Activated naive CD4-positive, alpha-beta T cell treated with Interleukin-2 at 50 U/mL for 16 hours (primary cell): ENCODE measurements at regions not wholly inside any gene's neighbourhood (a gene's known extent, or its start where the extent isn't known, plus 50 kb on each side); places are given as distances from the start of the nearest gene placed in this dataset.
A peak's percentile ranks its signal among the peaks of the same experiment; 100 is the strongest.

Experiments
- DNase-seq: peaks from one replicate; pipeline ENCODE4 v3.0.0-alpha.2; 2020

DNA sequence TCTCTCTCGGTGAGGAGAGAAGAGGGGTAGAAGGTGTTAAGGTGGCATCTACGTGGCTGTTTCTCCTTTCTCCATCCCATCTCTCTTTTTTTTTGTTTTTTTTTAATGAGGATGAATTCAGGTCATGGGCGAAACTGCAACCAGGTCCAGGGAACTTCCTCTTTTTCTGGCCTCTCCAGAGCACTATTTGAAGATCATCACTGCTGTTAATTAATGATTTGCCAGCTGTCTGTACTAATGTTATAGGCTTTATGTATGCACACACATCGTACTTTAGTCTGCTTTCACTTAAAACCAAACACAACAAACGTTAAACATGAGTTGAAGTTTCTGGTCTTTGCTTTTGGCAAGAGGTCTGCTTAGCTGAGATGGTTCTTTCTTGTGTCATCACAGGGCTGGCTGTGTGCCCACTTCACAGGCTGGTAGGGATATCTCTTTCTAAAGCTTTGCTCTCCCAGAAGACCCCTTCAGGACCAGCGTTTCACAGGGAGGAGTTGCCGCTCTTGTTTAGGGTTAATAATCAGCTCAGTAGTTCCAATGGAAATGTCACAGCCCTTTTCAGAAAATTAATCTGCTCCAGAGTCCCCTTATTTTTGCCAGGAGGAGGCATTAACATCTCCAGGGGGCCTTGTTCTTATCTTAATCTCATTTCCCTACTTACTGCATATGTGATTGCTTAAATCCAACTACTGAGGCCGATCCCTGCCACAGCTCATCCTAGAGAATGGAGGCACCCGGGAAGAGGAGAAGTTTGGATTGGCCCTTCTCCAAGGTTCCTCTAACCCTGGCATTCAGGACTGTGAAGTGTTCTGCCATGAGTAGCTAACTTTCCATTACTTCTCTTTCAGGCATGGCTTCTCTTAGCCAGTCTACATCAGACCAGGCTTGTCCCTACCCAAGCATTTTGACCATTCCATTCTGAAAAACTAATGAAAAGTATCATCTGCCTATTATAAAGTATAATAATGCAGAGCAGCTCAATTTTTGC, 273.9 kb upstream of the NFE2L3 start:
- no peak for DNase-seq

DNA sequence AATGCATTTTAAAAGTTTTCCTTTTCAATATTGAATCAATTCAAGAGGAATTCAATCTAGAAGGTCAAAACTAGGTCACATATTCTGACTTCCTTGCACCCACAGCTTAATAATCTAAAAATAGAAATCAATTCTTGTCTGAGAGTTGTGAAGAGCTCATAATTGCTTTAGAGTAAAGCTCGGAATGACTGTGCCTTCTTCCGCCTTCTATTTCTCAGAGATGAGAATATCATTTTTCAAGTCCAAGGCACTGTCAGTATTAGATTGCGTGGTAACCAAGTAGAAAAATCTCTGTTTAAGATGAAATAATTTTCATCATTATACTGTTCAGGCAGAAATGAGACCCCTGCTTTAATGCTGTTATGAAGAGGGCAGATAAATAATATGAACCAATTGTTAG, 272.2 kb upstream of the NFE2L3 start:
- no peak for DNase-seq

DNA sequence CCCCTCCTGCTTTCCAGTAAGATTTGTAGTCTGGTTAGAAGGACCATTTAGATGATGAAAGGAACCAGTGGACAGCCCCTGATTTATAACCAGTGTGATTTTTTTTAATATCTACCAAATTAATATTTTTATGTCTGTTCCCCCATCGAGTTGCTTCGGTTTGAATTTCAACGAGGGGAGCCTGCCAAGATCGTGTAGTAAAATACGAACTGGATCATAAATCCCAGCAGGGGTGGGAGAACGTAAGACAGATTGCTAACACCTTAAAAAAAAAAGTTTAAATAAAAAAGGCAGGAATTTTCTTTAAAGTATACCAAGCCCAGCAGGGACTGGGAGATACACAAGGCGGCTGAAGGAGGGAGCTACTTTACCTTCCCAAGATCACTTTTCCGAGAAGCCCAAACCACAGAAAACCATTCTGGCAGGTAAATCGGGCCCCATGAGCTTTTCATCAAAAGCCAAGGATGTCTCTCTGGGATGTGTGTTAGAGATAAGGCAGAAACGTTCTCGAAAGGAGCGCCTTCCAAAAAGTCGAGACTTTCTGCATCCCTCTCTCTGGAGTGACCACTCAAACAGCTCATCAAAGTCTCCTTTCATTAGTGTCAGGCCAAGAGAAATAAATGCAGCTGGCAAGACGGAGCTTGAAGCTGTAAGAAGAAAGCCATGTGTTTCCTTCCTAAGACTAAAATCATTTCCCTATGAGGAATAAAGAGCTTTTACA, 270.5 kb upstream of the NFE2L3 start:
- DNase-seq = no peak

DNA sequence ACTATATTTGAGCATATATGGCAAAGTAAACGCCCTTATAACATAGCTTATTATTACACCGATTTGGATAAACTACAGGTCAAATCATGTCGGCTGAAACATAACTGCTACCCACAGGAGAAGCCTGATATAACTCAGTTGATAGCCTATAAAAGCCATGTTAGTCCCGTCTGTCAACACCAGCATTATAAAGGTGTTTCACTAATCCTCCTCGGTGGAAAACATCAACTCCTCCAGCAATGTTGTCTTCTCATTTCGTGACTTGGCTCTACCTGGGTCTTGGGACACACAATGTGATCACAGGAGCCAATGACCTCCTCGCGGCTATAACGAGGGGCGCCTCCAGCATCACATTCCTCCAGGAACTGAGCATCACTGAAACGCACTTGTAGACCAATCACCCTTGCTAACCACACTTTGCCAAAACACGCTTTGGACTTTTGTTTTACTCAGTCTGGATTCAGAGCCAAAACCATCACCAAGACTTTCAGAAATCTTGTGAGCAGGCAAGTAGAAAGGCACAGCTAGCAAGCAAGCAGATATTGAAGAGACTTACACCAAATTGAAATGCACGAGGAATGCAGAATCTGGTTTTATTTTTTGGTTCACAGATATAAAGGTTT, 269.7 kb upstream of the NFE2L3 start:
- no peak for DNase-seq

DNA sequence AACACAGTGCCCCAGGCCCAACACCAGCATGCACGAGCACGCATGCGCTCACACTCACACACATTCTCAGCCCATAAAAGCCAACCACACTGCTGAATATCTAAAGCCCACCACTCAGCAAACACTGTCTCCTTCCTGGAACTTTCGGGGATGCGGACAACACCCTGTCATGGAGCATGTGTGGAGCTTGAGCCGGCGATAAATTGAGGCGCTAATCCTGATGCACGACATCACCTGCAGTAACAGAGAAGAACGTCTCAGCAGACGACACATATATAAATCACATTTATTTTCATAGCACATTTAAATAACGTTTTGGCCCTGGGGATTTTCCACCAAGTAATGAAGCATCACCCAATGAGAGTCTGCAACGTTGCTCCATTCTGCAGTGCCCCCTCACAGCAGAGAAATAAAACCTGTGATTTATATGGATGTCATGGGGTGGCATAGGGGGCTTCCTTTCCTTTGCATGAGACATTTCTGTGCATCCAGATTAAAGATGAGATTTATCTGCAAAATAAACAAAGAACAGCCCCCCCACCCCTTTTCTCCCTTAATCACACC, 267.7 kb upstream of the NFE2L3 start:
- no peak for DNase-seq

DNA sequence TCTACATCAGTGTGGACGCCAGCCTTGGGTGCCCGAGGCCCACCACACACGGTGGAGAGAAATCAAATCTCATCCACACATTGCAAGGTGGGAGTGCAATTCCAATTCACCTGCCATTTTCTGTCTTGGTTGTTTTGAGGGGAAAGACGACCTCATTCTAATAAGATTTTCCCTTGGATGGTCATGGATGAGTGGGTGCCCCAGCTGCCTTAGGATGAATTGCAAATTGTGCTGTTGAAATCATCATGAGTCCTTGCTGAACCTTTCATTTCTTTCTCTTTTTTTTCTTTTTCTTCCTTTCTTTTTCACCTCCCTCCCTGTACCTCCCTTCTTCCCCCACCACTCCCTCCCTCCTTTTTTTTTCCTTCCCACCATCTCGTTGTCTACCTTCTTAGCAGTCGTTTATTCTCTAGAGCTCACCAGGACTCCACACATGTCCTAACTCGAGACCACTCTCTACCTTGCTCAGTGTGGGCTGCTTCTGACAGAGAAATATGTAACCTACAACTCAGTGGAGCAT, 266.9 kb upstream of the NFE2L3 start:
- DNase-seq = no peak

DNA sequence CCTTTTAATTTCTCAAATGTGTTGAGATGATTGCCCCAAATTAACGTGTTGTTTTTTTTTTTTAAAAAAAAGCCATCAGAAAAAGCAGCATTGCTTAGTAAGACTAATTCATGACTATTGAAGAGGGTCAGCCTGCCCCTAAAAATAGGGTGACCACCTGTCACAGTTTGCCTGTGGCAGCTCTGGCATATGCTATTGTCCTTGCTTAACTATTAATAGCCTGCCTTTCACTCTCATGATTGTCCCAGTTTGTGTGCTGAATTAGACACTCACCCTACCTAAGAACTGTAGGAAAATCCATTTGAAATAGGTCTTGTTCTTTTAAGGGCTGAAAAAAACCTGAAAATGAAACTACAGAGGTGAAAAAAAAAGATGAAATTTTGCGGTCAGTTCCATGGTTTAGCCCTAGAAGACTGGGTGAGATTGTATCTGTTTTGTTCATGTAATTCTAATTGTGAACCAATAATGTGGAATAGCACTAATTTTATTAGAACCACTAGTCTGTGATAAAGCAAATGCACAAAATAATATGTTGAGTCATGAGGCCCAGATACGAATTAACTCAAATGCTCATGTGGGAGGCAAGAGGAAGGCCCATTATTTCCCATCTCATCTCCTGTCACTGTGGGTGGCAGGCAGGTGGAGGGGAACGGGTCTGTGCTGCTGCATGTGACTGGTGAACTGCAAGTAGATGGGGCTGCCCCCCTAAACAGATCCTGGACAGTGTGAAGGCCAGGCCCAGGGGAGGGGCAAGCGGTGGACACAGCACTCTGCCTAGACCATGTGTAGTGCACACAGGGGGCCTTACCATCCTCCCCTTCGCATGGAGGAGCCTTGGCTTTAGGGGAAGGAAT, 265.4 kb upstream of the NFE2L3 start:
- no peak for DNase-seq

DNA sequence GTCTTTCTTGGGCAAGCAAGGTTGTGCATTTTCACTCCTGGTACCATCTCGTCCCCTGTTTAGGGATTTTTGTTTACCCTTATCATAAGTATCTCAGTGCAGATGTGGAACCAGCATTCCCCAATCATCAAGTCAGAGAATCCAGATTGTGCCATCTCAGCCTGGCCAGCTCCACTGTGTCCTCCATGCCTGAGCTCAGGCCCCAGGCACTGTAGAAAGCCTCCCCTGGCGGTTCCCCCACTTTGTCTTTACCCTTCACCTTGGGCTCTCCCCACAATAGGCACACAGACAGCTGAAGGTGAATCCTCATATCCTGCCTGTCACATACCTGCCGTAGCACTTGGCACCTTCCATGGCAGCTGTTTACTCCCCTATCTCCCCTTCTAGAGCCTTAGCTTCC, 264.7 kb upstream of the NFE2L3 start:
- DNase-seq = no peak

DNA sequence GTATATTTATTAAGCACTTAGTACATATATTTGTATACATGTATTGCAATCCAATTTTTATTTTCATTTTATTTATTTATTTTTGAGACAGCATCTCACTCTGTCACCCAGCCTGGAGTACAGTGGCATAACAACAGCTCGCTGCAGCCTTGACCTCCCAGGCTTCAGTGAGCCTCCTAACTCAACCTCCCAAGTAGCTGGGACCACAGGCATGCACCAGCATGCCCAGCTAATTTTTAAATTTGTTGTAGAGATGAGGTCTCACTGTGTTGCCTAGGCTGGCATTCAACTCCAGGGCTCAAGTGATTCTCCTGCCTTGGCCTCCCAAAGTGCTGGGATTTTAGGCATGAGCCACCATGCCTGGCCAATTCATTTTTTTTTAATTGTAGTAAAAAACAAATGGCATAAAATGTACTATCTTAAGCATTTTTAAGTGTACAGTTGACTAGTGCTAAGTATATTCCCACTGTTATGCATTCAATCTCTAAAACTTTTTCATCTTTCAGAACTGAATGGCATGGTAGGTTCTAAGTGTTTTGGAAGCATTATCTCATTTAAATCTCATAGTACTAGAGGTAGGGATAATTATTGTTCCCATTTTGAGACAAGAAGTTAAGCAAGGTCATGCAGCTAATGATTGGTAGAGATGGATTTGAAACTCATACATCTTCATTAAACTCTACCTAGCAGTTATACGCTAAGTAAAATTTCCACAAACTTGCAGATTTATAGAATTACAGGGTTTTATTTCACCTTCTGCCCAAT, 264.0 kb upstream of the NFE2L3 start:
- DNase-seq = no peak

DNA sequence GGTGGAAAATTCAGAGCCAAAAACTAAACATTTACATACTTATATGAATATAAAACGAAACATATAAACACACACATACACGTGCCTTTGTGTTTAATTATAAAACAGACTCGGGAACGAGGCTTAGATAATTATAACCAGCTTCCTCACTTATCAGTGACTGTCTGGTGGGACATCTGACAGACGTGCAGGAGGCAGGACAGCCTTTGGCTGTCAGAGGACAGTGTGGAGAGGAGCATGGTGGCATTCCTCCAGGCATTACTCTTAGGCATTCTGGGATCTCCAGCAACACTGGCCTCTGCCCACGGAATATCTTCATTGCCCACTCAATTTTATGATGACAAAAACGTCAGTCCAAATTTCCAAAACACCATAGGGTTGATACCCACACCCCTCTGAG, 262.2 kb upstream of the NFE2L3 start:
- no peak for DNase-seq

DNA sequence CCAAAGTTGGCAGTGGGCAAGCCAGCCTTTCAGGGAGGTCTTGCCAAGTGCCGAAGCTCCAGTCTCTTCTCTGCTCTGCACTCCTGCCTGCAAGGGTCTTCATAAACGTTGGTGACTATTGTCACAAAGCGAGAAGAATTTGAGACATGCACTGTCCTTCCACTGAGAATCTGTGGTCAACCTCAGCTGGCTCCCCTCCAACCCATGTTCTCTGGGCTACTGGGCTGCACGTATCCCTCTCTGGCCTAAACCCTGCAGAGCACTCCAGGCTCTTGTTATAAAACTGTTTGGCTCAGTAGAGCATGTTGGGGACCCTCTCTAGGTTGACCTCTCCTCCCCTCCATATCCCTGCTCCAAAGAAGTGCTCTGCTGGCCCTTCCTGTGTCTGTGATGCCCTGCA, 260.4 kb upstream of the NFE2L3 start:
- no peak for DNase-seq

DNA sequence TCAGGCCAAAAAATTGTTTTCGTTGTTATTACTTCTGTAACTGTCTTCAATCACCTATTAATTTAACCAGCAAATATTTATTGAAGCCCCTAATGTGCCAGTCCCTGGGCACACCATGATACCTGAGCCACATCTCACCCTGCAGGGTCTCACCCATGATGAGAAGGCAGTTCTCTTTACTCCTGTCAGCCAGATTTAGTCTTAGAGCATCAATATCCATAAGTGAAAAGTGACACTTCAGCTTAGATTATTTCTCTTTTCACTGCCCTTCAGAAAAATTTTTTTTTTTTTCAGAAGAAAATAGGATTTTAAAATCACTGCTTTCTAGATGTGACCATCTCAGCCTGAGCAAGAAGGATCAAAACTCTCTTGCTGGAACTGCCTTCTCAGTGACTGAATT, 258.6 kb upstream of the NFE2L3 start:
- DNase-seq = no peak

DNA sequence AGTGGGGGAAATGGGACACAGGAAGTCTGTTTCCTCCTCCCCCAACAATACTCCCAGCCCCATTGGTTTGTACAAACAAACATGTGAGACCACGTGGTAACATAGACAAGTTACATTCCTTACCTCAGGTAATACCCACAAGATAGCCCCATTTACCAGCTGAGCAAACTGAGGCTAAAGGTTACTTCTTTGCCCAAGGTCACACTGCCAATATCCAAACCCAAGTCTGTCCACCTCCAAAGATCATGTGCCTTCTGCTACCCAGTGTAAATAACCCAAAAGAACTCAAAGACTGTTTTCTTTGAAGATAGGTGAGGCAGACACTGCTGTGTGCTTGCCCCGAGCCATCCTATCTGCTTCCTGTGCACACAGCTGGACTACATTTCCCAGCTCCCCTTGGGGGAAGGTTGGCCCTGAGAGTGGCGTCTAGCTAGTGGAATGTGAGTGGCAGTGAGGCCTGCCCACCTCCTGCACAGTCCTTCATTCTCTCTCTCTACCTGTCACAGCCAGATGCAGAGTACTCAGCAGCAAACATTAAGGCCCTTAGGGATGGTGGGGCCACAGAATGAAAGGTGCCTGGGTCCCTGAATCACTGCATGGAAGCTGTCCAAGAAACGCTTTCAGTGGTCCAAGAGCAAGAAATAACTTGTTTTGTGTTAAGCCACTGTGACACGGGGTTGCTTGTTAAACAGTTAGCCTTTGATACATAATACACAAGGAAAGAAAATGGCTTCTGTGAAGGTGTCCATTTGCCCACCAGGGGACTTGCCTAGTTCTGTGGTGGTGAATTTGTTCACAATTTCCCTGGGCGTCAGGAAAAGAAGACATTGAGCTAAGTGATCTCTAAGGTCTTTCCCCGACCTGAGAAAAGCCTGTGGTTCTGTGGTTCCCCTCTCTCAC, 257.7 kb upstream of the NFE2L3 start:
- peak; percentile 8 for DNase-seq

DNA sequence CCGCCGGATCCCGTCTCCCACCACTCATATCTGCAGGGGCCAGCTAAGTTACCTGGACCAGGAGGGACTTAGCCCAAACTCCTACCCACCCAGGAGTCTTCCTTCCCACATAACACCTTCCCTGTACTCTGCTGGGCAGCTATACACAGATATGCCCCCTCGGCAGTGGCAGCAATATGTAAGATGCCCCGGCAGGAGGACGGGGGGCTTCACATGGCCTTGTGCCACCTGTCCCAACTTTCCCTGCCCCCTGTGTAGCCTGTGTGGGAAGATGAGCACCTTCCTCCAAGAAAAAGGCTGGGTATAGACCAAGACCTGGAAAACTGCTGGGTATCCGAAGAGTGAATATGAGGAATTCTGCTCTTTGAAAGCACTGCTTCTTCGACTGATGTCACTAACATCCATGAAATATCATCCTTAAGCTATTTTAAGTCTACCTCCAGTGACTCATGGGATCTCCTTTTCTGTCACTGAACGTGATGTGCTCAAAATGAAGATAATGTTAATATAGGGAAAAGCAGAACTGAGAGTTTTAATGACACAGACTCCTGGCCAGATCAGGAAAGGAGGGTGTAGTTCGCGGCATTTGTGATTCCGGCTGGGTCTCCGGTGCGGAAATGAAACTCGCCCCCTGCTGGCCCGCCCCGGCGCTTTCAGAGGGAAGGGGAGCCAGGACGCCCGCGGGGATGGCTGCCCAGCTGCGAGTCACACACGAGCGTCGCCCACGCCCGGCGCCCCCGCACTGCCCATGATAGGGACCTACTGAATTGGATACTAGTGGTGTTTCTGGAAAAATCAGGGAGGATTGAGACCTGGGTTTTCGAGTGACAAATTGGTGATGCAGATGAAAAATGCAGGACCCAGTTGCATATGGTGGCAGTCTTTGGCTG, 256.9 kb upstream of the NFE2L3 start:
- peak; percentile 60 for DNase-seq

DNA sequence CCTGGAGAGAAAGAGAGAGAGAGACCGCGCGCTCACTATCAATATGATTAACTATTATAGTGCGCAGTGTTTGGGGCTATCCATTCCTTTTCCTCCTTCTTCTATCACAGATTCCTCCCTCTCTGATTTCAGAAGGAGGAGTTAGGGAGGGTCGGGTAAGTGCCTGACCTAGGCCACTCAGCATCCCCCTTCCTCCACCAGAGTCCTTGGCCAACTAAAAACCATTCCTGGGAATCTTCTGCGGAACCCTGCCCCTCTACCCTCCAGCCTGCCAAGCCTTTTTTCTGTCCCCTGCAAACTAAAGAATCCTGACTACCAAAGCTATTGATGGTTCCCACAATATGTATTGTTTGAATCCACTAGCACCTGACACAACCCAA, 256.2 kb upstream of the NFE2L3 start:
- DNase-seq = no peak

DNA sequence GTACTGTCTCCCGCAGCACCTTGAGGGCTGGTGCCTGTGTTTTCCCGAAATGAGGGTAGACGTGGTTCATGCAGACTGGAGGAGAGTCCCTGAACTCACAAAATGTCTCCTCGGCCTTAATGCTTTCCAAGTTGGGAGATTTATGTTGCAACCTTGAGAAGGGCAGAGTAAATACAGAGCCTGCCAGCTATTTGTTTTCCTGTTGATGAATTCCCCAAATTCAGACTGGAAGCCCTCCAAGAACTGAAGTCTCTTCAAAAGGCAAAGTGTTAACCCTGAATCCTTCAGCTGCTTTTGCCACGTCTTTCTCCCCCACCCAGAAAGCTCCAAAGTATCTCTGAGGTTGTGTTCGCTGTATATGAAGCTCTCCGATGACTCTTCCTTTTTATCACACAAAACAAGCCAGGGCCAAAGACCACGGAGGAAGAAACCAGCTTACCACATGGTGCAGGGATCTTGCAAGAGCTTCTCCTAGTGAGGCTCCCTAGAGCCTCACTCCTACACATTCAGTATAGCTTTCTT, 254.7 kb upstream of the NFE2L3 start:
- no peak for DNase-seq

DNA sequence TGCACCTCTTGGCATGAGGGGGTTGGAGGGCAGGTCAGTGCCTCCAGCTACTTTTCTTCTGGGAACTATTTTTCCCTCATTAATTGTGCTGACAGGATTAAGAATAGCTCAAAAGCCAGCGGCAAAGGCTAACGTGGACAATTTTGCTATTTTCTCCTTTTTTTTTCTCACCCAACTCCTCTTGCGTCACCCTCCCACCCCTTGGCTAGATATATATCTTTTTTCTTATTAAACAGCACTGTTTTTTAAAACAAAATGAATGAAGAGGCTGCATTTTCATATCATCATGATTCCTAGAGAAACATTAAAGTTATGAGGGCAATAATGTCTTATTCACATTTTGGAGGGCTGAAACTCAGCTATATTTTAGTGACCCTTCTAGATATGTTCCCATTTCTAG, 251.8 kb upstream of the NFE2L3 start:
- no peak for DNase-seq

DNA sequence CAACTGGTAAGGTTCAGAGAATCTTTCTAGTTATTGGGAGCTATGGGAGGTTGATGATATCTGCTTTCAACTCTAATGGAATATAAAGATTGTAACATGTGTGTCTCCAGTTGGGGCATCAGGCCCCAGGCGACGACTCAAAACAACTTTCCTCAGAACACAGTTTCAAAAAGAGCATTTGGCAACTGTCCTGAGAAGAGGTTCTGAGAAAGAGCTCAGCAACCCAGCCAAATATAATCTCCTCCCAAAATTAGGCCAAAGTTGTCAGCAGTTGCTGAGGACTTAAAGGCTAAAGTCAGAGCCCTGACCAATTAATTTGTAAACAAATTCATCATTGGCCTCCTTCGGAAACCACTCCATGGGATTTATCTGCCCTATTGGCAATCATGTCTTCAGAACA, 251.1 kb upstream of the NFE2L3 start:
- DNase-seq = no peak

DNA sequence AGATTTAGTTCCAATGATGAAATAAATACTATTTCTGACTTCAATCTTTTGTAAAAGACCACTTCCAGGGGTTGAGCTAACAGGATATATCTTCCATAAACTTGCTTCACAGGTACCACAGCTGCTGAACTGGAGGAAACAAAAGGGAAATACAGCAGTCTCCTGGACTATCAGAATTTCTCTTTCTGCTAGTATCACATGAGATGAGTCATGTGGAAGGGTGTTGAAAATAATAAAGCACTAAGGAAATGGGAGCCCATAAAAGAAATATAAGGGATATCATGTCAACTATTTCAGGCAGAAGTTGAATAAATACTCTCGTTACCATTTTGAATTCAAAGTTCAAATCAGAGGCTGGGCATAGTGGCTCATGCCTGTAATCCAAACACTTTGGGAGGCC, 250.3 kb upstream of the NFE2L3 start:
- DNase-seq = no peak
